GM21515 (cell line): ENCODE measurements at regions not wholly inside any gene's neighbourhood (a gene's known extent, or its start where the extent isn't known, plus 50 kb on each side); places are given as distances from the start of the nearest gene placed in this dataset.
"Not testable (repeated sequence)": the region's sequence is repeated elsewhere in the genome, so short reads cannot be mapped to it uniquely, and the experiment has no call there.

Experiments used
- ATAC-seq: cut with Tn5 transposase; IDR thresholded peaks from one replicate; pipeline ENCODE4 v1.9.1; 2021; ENCODE audit not compliant: unreplicated experiment

GRCh38 chr10:6830981-6831380, 250.9 kb upstream of the PRKCQ start:
- ATAC-seq = not testable (repeated sequence)

- not testable (repeated sequence) for ATAC-seq
Measured at GRCh38 chr10:6824793-6825192, 244.7 kb upstream of the PRKCQ start.

- no peak for ATAC-seq
Measured at GRCh38 chr10:6823770-6824169, 243.7 kb upstream of the PRKCQ start.

- ATAC-seq = no peak
Measured at GRCh38 chr10:6819301-6819700, 239.2 kb upstream of the PRKCQ start.

GRCh38 chr10:6817770-6818169, 237.7 kb upstream of the PRKCQ start:
- ATAC-seq = no peak

GRCh38 chr10:6815346-6815745, 235.3 kb upstream of the PRKCQ start:
- ATAC-seq = no peak

- ATAC-seq = no peak
Measured at GRCh38 chr10:6813856-6814255, 233.8 kb upstream of the PRKCQ start.

- ATAC-seq = no peak
Measured at GRCh38 chr10:6813306-6813705, 233.2 kb upstream of the PRKCQ start.

- ATAC-seq = no peak
Measured at GRCh38 chr10:6811153-6811552, 231.1 kb upstream of the PRKCQ start.

- no peak for ATAC-seq
Measured at GRCh38 chr10:6803427-6803783, 223.3 kb upstream of the PRKCQ start.

- no peak for ATAC-seq
Measured at GRCh38 chr10:6802759-6803426, 222.8 kb upstream of the PRKCQ start.

- ATAC-seq = no peak
Measured at GRCh38 chr10:6796231-6796630, 216.2 kb upstream of the PRKCQ start.

- ATAC-seq = no peak
Measured at GRCh38 chr10:6795541-6795940, 215.5 kb upstream of the PRKCQ start.

GRCh38 chr10:6794841-6795240, 214.8 kb upstream of the PRKCQ start:
- ATAC-seq = not testable (repeated sequence)

GRCh38 chr10:6794441-6794840, 214.4 kb upstream of the PRKCQ start:
- ATAC-seq = no peak

- no peak for ATAC-seq
Measured at GRCh38 chr10:6788731-6789130, 208.7 kb upstream of the PRKCQ start.

GRCh38 chr10:6788231-6788630, 208.2 kb upstream of the PRKCQ start:
- no peak for ATAC-seq

- no peak for ATAC-seq
Measured at GRCh38 chr10:6787718-6788117, 207.6 kb upstream of the PRKCQ start.

- no peak for ATAC-seq
Measured at GRCh38 chr10:6787091-6787490, 207.0 kb upstream of the PRKCQ start.

GRCh38 chr10:6786579-6787031, 206.5 kb upstream of the PRKCQ start:
- ATAC-seq = no peak

- not testable (repeated sequence) for ATAC-seq
Measured at GRCh38 chr10:6784429-6784828, 204.4 kb upstream of the PRKCQ start.

- no peak for ATAC-seq
Measured at GRCh38 chr10:6783471-6783870, 203.4 kb upstream of the PRKCQ start.

- no peak for ATAC-seq
Measured at GRCh38 chr10:6782378-6782777, 202.3 kb upstream of the PRKCQ start.
